CD4-positive, alpha-beta T cell (primary cell): ENCODE measurements at regions not wholly inside any gene's neighbourhood (a gene's known extent, or its start where the extent isn't known, plus 50 kb on each side); places are given as distances from the start of the nearest gene placed in this dataset.

Experiments
- ATAC-seq: fragments of 200-7000 bp; cut with Tn5 transposase; one replicate; pipeline ENCODE4 v1.10.0; 2022; ENCODE audit warnings: mild to moderate bottlenecking; ENCODE audit not compliant: poor library complexity
- CTCF ChIA-PET: fragments of 350-600 bp; sonication (Branson Sonifier 250); formaldehyde crosslinking; loops from one replicate; lab custom pipeline; 2021; ENCODE audit warnings: antibody characterized with exemption, inconsistent platforms; lab: Charles Lee
- POLR2A ChIA-PET: fragments of 350-600 bp; sonication (Branson Sonifier 250); formaldehyde crosslinking; loops from one replicate; lab custom pipeline; 2021; ENCODE audit warnings: antibody characterized with exemption, inconsistent platforms; lab: Charles Lee
- DNase-seq, 14 experiments: peaks; one replicate each; pipeline ENCODE4 v3.0.0-alpha.2; 2013 to 2020; ENCODE audit warnings: mixed read lengths in 2 of 14
- H3K27ac ChIP-seq, 2 donors: one replicate each; pipeline versions ENCODE4 v1.5.1 to v1.7.0; 2013; ENCODE audit warnings: low read length in 2 of 2, low read depth in 1 of 2, mild to moderate bottlenecking in 1 of 2
- H3K27me3 ChIP-seq, 2 experiments: 1 replicate in 1 of 2; 2 replicates in 1 of 2; pipeline versions ENCODE4 v1.6.1 to v1.7.0; 2013; ENCODE audit warnings: low read length in 2 of 2, control low read depth in 1 of 2, mild to moderate bottlenecking in 1 of 2, moderate library complexity in 1 of 2; ENCODE audit not compliant: insufficient read depth in 2 of 2, control insufficient read depth in 1 of 2
- H3K36me3 ChIP-seq: one replicate; pipeline ENCODE4 v1.6.1; 2013; ENCODE audit warnings: low read length, control low read depth; ENCODE audit not compliant: insufficient read depth
- H3K4me1 ChIP-seq: one replicate; pipeline ENCODE4 v1.6.1; 2013; ENCODE audit warnings: low read length, control low read depth; ENCODE audit not compliant: insufficient read depth
- H3K4me3 ChIP-seq: one replicate; pipeline ENCODE4 v1.5.1; 2013; ENCODE audit warnings: mild to moderate bottlenecking, low read length, moderate library complexity
- H3K9me3 ChIP-seq, 2 experiments: 1 replicate in 1 of 2; 2 replicates in 1 of 2; pipeline versions ENCODE4 v1.6.1 to v1.7.0; 2013; ENCODE audit warnings: low read length in 2 of 2, mild to moderate bottlenecking in 2 of 2, control low read depth in 1 of 2, moderate library complexity in 1 of 2; ENCODE audit not compliant: control insufficient read depth in 1 of 2, insufficient read depth in 1 of 2
- H3K27ac Mint-ChIP-seq: one replicate; pipeline ENCODE4 v1.8.0; 2020; ENCODE audit warnings: mixed read lengths
- H3K27me3 Mint-ChIP-seq: one replicate; pipeline ENCODE4 v1.8.0; 2021; ENCODE audit warnings: mixed read lengths
- H3K36me3 Mint-ChIP-seq: one replicate; pipeline ENCODE4 v1.8.0; 2021; ENCODE audit warnings: low read depth, mixed read lengths
- H3K4me1 Mint-ChIP-seq: one replicate; pipeline ENCODE4 v1.8.0; 2021; ENCODE audit warnings: low read depth, mixed read lengths
- H3K4me3 Mint-ChIP-seq: one replicate; pipeline ENCODE4 v1.8.0; 2020; ENCODE audit warnings: mild to moderate bottlenecking, mixed read lengths
- H3K9me3 Mint-ChIP-seq: one replicate; pipeline ENCODE4 v1.8.0; 2020; ENCODE audit warnings: mixed read lengths
- intact Hi-C, 2 experiments: fragments of 100-400 bp; cut with DNase I in 1 of 2; cut with micrococcal nuclease in 1 of 2; formaldehyde crosslinking; loops; one replicate each; pipeline versions ENCODE4 v1.15.1 to v1.9.0; 2023 to 2025; cut with DNase I, micrococcal nuclease
- TF ChIP-seq, protein P1 (sequence below): fragments of 200-600 bp; IDR thresholded peaks from one replicate; pipeline ENCODE4 v1.8.0; 2022; ENCODE audit warnings: antibody characterized with exemption, mild to moderate bottlenecking

GRCh38 chr11:37006563-37006962, 408.5 kb upstream of the RAG2 start:
- TF ChIP-seq, protein P1, sequence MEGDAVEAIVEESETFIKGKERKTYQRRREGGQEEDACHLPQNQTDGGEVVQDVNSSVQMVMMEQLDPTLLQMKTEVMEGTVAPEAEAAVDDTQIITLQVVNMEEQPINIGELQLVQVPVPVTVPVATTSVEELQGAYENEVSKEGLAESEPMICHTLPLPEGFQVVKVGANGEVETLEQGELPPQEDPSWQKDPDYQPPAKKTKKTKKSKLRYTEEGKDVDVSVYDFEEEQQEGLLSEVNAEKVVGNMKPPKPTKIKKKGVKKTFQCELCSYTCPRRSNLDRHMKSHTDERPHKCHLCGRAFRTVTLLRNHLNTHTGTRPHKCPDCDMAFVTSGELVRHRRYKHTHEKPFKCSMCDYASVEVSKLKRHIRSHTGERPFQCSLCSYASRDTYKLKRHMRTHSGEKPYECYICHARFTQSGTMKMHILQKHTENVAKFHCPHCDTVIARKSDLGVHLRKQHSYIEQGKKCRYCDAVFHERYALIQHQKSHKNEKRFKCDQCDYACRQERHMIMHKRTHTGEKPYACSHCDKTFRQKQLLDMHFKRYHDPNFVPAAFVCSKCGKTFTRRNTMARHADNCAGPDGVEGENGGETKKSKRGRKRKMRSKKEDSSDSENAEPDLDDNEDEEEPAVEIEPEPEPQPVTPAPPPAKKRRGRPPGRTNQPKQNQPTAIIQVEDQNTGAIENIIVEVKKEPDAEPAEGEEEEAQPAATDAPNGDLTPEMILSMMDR, result no peak
- no peak overlapping the region for H3K27ac ChIP-seq
- Mint-ChIP-seq H3K27ac (no peak overlapping the region), H3K27me3 (no peaks in the 10 kb centered on the region), H3K4me1 (no peaks in the 10 kb centered on the region), H3K36me3 (no peaks in the 10 kb centered on the region), H3K4me3 (no peak overlapping the region), H3K9me3 (peaks cover 14% of the 10 kb centered on the region)
- intact Hi-C loops, result loop anchor here in 1 of 2 experiments (5.0 kb wide), 1 partner anchor 41 kb away; no protein-coding TSS in a partner anchor
- H3K4me3 ChIP-seq, result no peak overlapping the region
- CTCF ChIA-PET, result no interaction called here
- ATAC-seq (no peak), DNase-seq (no peak)
- no peaks in the 10 kb centered on the region for H3K27me3 ChIP-seq
- no peaks in the 10 kb centered on the region for H3K4me1 ChIP-seq
- POLR2A ChIA-PET, result no interaction called here
- no peaks in the 10 kb centered on the region for H3K9me3 ChIP-seq
- H3K36me3 ChIP-seq, result no peaks in the 10 kb centered on the region

DNA sequence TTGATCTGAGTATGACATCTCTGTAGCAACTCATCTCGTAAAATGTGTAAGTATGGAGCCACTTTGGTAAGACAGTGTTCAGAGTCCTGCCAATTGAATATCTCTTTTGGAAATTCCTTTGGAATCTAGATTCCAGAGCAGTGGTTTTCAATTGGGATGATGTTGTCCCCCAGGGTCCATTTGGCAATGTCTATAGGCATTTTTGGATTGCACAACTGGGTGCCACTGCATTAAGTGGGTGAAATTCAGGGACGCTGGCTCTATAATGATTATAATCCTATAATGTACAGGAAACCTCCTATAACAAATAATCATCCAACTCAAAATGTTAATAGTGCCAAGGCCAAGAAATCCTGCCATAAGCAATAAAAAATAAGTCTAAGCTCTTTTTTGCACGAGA, 404.8 kb upstream of the RAG2 start:
- ATAC-seq (no peak), DNase-seq (no peak)
- no peaks in the 10 kb centered on the region for H3K4me1 Mint-ChIP-seq
- no peak overlapping the region for H3K27ac Mint-ChIP-seq
- H3K27ac ChIP-seq, result no peak overlapping the region
- TF ChIP-seq, protein P1, result no peak
- no peaks in the 10 kb centered on the region for H3K27me3 Mint-ChIP-seq
- no peaks in the 10 kb centered on the region for H3K36me3 ChIP-seq
- H3K4me3 Mint-ChIP-seq, result no peak overlapping the region
- no peaks in the 10 kb centered on the region for H3K9me3 ChIP-seq
- H3K4me1 ChIP-seq, result no peaks in the 10 kb centered on the region
- POLR2A ChIA-PET, result no interaction called here
- CTCF ChIA-PET, result no interaction called here
- intact Hi-C loops, result no loop called here
- H3K4me3 ChIP-seq, result no peak overlapping the region
- no peaks in the 10 kb centered on the region for H3K27me3 ChIP-seq
- H3K36me3 Mint-ChIP-seq, result no peaks in the 10 kb centered on the region
- peaks cover 12% of the 10 kb centered on the region for H3K9me3 Mint-ChIP-seq

DNA sequence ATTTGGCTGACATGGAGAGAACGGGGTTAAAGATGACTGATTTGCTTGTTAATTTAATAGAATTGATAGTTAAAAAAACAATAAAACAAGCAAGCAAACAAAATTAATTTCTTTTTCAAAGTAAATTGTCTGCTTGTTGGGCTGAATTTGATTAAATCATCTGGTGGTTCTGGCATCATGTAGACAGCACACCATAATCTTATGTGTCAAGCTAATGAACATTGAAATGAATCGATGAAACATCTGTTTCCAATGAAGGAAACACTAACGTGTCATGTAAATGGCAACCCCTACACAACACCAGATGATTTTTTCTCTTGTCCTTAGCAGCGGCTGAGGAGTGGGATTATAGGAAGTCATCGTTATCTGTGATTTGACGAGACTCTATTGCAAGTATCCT, 399.6 kb upstream of the RAG2 start:
- TF ChIP-seq, protein P1, result no peak
- ATAC-seq (no peak), DNase-seq (no peak)
- no peak overlapping the region for H3K4me3 ChIP-seq
- no peak overlapping the region for H3K27ac ChIP-seq
- no peaks in the 10 kb centered on the region for H3K9me3 ChIP-seq
- H3K27ac Mint-ChIP-seq, result no peak overlapping the region
- ChIA-PET CTCF (no interaction called here), POLR2A (no interaction called here)
- H3K4me1 Mint-ChIP-seq, result no peaks in the 10 kb centered on the region
- no peaks in the 10 kb centered on the region for H3K4me1 ChIP-seq
- H3K9me3 Mint-ChIP-seq, result peaks cover 8% of the 10 kb centered on the region
- no peaks in the 10 kb centered on the region for H3K27me3 ChIP-seq
- intact Hi-C loops, result no loop called here
- H3K27me3 Mint-ChIP-seq, result no peaks in the 10 kb centered on the region
- H3K36me3 ChIP-seq, result no peaks in the 10 kb centered on the region
- H3K36me3 Mint-ChIP-seq, result no peaks in the 10 kb centered on the region
- no peak overlapping the region for H3K4me3 Mint-ChIP-seq
